SJCRH30 (cell line): ENCODE measurements at regions not wholly inside any gene's neighbourhood (a gene's known extent, or its start where the extent isn't known, plus 50 kb on each side); places are given as distances from the start of the nearest gene placed in this dataset.
"Not testable (repeated sequence)": the region's sequence is repeated elsewhere in the genome, so short reads cannot be mapped to it uniquely, and the experiment has no call there.

ENCODE experiments used
- DNase-seq, 2 experiments: peaks; one replicate each; pipeline ENCODE4 v3.0.0-alpha.2; 2015 to 2020
- H3K27ac ChIP-seq: fragments of 250-450 bp; sonication (Bioruptor Pico); 2 replicates; pipeline ENCODE4 v1.5.1; 2020; ENCODE audit warnings: mild to moderate bottlenecking, moderate library complexity
- H3K27me3 ChIP-seq: fragments of 250-450 bp; sonication (Bioruptor Pico); 2 replicates; pipeline ENCODE4 v1.5.1; 2020; ENCODE audit warnings: mild to moderate bottlenecking, moderate library complexity
- H3K36me3 ChIP-seq: fragments of 250-450 bp; sonication (Bioruptor Pico); 2 replicates; pipeline ENCODE4 v1.5.1; 2020; ENCODE audit warnings: mild to moderate bottlenecking, moderate library complexity
- H3K4me1 ChIP-seq: fragments of 250-450 bp; sonication (Bioruptor Pico); 2 replicates; pipeline ENCODE4 v1.5.1; 2020; ENCODE audit warnings: mild to moderate bottlenecking, moderate library complexity
- H3K4me3 ChIP-seq: fragments of 250-450 bp; sonication (Bioruptor Pico); 2 replicates; pipeline ENCODE4 v1.5.1; 2020; ENCODE audit warnings: mild to moderate bottlenecking, moderate library complexity
- H3K9me3 ChIP-seq: fragments of 250-450 bp; sonication (Bioruptor Pico); replicated peaks from 2 replicates; pipeline ENCODE4 v1.5.1; 2020; ENCODE audit warnings: mild to moderate bottlenecking, moderate library complexity

DNA sequence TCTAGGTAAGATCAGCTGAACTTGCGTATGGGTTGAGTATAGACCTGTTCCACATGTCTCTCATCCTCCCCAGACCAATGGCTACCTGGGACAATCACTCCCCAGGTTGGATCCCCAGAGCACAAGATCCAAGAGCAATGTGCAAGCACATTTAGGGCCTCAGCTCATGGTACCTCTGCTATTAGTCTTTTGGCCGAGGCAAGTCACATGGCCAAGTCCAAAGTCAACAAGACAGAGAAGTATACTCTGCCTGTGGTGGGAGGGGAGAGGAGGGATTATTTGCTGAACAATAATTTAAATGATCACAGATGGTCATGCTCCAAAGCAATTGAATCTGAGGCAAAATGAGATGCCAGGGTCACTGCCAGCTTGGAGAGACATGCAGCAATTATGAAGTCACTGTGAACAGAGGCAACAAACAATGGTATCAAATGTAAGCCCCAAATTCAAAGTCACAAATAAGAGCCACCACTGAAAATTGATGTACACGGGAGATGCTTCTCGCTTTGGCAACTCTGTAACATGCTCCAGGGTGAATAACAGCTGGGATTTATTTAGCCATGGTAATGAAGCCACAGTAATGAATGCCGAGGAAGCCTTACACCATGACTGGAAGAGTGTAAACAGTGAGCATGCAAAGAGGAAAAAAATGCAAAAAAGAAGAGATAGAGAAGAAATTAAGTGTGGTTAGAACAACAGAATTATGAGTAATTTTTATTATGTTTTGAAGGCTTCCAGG, 149.1 kb downstream of the ZNF281 start:
- DNase-seq = no peak
- H3K4me3 ChIP-seq = no peak overlapping the region
- no peaks in the 10 kb centered on the region for H3K4me1 ChIP-seq
- no peak overlapping the region for H3K27ac ChIP-seq
- H3K27me3 ChIP-seq = no peaks in the 10 kb centered on the region
- H3K9me3 ChIP-seq = no peaks in the 10 kb centered on the region
- no peaks in the 10 kb centered on the region for H3K36me3 ChIP-seq

DNA sequence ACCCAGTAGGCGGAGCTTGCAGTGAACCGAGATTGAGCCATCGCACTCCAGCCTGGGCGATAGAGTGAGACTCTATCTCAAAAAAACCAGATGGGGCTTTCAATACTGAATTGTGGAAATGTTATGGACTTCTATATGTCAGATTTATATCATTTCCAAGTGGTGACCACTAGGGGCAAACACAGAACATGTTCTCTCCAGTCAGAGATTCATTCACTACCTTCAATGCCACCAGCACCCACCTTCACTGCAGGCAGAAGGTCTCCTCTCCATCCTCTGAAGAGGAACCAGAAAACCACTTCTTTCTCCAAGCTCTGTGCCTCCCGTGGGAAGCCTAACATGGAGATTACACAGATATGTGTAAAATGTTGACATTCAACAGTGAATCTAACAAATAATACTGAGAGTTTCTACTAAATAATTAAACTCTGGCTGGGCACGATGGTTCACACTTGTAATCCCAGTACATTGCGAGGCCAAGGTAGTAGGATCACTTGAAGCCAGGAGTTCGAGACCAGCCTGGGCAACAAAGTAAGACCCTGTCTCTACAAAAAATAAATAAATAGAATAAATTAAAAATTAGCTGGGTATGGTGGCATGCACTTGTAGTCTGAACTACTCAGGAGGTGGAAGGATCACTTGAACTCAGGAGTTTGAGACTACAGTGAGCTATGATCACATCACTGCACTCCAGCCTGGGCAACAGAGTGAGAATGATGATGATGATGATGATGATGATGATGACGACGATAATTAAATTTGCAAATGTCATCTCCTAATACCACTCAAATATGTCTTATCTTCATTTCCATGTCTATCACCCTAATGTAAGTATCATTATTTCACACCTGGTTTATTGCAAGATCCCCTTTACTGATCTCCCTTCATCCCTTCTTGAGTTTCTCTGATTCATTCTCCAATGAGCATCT, 151.1 kb downstream of the ZNF281 start:
- no peaks in the 10 kb centered on the region for H3K9me3 ChIP-seq
- H3K4me1 ChIP-seq = no peaks in the 10 kb centered on the region
- H3K27me3 ChIP-seq = no peaks in the 10 kb centered on the region
- no peak overlapping the region for H3K4me3 ChIP-seq
- H3K27ac ChIP-seq = no peak overlapping the region
- no peaks in the 10 kb centered on the region for H3K36me3 ChIP-seq
- peak in 1 of 2 experiments; percentile 15 for DNase-seq

DNA sequence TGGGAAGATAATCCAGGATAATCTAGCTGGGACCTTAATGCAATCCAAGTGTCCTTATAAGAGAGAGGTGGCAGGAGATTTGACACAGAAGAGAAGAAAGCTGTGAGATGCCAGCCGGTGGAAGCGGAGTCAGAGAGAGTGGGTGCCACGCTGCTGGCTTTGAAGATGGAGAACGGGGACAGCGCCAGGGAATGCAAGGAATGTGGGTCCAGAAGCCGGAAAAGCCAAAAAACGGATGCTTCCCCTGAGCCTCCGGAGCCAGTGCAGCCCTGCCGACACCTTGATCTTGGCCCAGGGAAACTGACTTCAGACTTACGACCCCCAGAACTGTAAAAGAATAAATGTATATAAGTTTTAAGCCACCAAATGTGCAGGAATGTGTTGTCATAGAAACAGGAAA, 152.6 kb downstream of the ZNF281 start:
- Histone ChIP-seq H3K4me1 (no peaks in the 10 kb centered on the region), H3K36me3 (no peaks in the 10 kb centered on the region), H3K9me3 (no peaks in the 10 kb centered on the region), H3K4me3 (no peak overlapping the region), H3K27ac (no peak overlapping the region), H3K27me3 (no peaks in the 10 kb centered on the region)
- DNase-seq = no peak

DNA sequence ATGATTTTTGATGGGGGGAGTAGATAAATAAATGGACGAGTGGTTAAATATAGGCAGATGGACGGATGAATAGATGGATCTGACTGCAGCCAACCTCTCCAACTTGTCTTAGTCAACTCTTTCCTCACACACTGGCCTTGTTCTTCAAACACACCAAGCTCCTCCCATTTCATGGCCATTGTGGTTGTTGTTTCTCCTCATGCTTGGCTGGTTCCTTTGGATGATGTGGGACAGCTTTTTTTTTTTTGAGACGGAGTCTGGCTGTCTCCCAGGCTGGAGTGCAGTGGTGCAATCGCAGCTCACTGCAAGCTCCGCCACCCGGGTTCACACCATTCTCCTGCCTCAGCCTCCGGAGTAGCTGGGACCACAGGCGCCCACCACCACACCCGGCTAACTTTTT, 155.2 kb downstream of the ZNF281 start:
- not testable (repeated sequence) for H3K4me1 ChIP-seq, DNase-seq, H3K36me3 ChIP-seq, H3K27ac ChIP-seq, H3K4me3 ChIP-seq, H3K27me3 ChIP-seq, H3K9me3 ChIP-seq

DNA sequence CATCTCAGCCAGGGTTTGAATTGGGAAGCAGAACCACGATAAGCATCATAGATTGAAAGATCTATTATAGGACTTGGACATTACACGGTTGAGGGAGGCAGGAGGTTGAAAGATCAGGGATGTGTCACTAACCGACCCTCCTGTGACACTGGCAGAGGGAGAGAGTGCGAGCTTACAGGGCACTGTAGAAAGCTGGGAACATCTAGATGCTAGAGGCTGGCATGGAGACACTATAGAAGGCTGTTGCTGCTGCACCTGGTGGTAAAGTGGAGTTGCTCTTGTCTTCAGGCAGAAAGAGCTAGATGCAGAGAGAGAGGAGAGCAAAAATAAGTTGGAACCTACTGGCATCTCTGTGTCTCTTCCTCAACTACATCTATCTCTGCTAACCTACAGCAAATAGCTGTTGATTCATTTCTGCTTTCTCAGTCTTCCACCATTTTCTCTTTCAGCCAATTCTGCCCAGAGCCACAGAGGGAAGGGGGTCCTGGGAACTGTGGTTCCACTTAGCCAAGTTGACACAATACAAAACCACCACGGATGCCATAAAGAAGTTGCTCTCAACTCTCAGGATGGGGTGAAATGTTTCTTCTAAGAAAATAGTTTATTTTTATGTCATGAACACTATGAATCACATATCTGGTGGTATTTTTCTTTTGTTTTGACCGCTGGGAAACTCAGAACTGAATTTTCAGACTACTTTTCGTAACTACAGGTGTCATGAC, 155.9 kb downstream of the ZNF281 start:
- H3K4me1 ChIP-seq = no peaks in the 10 kb centered on the region
- no peaks in the 10 kb centered on the region for H3K9me3 ChIP-seq
- DNase-seq = no peak
- H3K4me3 ChIP-seq = no peak overlapping the region
- no peaks in the 10 kb centered on the region for H3K27me3 ChIP-seq
- no peaks in the 10 kb centered on the region for H3K36me3 ChIP-seq
- no peak overlapping the region for H3K27ac ChIP-seq

DNA sequence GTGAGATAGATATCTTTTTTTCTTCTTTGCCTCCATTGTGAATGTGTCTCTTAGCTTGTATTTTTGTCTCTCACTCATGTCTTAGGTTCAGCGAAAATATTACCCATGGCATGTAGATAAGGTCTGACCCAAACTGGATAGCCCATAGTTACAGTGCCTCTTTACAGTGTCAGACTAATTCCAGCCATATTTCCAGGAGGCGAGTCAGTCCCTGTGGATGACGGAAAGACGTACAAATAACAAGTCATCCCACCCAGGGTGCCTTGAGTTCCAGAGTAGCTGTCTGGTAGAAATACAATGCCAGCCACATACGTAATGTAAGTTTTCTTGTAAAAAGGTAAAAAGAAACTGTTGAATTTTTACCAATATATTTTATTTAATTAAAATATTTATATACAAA, 157.3 kb downstream of the ZNF281 start:
- H3K27ac ChIP-seq = no peak overlapping the region
- DNase-seq = no peak

DNA sequence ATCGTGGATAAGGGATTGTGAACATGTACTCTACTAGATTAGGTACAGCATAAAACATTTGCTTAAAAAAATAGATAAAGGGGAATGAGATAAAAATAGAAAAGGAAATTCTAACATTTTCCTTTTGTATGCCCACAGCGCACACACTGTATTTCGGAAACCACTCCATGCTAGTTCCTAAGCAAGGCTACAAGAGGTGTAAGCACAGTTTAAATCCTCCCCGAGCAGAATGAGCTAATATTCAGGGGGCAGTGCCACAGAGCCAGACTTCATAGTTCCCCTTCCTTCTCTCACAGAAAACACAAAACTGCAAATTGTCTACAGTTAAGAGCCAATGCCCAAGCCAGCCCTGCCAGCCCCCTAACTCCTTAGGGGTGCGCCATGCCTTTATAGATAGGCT, 159.4 kb downstream of the ZNF281 start:
- Histone ChIP-seq H3K9me3 (no peaks in the 10 kb centered on the region), H3K4me1 (no peaks in the 10 kb centered on the region), H3K4me3 (no peak overlapping the region), H3K27me3 (no peaks in the 10 kb centered on the region), H3K27ac (no peak overlapping the region), H3K36me3 (no peaks in the 10 kb centered on the region)
- DNase-seq = no peak

More for the DNA sequence above, 157.3 kb downstream of the ZNF281 start:
- Histone ChIP-seq H3K4me1 (no peaks in the 10 kb centered on the region), H3K36me3 (no peaks in the 10 kb centered on the region), H3K27me3 (no peaks in the 10 kb centered on the region), H3K4me3 (no peak overlapping the region), H3K9me3 (no peaks in the 10 kb centered on the region)

DNA sequence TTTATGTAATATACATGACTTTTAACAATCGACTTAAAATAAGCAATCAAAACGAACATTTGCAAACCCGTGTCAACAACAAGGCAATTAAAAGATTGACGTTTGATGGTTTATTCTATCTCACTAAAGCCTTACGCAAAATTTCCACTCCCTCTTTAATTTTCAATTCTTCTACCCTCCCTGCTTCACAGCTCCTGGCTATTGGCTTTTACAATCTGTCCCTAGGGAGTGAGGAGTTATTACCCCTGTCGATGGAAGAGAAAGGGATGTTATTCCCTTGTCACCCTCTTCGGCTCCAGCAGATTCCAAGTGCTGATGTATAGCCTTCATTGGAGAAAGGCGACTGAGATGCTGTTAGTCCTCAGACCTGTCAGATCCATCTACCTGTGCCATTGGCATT, 161.3 kb downstream of the ZNF281 start:
- Histone ChIP-seq H3K4me3 (no peak overlapping the region), H3K4me1 (no peaks in the 10 kb centered on the region), H3K27me3 (no peaks in the 10 kb centered on the region), H3K9me3 (no peaks in the 10 kb centered on the region), H3K36me3 (no peaks in the 10 kb centered on the region), H3K27ac (no peak overlapping the region)
- DNase-seq = no peak

DNA sequence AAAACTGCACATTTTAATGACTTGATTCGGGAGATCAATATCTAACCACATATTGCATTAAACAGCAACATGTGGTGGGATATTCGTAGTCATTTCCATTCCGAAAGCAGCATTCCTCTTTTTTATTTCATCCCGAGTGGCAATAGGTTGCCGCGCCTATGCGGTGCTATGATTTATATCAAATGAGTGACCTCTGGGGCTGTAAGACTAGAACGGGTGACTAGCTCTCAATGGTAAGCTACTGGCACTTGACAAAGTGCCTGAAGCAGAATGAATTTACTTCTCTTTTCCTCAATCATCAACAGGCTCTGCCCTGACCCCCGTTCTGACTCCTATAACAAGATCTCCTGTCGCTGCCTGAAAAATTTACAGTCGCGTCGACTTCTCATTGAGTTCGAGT, 162.3 kb downstream of the ZNF281 start:
- H3K27me3 ChIP-seq = no peaks in the 10 kb centered on the region
- DNase-seq = no peak
- no peaks in the 10 kb centered on the region for H3K36me3 ChIP-seq
- H3K4me1 ChIP-seq = no peaks in the 10 kb centered on the region
- no peaks in the 10 kb centered on the region for H3K9me3 ChIP-seq
- H3K4me3 ChIP-seq = no peak overlapping the region
- no peak overlapping the region for H3K27ac ChIP-seq

DNA sequence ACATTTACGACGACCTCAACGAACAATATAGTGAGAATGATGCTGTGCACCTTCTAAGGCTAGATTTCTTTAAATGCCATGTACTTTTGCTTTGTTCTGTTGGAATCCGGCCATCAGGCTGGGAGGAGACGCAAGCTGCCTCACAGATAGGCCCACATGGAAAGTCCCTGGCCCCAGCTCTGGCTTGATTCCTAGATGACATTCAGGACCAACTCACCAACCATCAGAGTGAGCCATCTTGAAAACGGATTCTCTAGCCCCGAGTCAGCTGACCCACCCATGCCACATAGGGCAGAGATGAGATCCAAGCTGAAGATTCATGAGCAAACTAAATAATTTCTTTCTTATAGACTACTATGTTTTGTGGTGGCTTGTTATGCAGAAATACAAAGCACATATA, 164.4 kb downstream of the ZNF281 start:
- no peak for DNase-seq
- H3K27me3 ChIP-seq = no peaks in the 10 kb centered on the region
- H3K4me3 ChIP-seq = no peak overlapping the region
- no peaks in the 10 kb centered on the region for H3K36me3 ChIP-seq
- no peak overlapping the region for H3K27ac ChIP-seq
- H3K9me3 ChIP-seq = no peaks in the 10 kb centered on the region
- no peaks in the 10 kb centered on the region for H3K4me1 ChIP-seq

DNA sequence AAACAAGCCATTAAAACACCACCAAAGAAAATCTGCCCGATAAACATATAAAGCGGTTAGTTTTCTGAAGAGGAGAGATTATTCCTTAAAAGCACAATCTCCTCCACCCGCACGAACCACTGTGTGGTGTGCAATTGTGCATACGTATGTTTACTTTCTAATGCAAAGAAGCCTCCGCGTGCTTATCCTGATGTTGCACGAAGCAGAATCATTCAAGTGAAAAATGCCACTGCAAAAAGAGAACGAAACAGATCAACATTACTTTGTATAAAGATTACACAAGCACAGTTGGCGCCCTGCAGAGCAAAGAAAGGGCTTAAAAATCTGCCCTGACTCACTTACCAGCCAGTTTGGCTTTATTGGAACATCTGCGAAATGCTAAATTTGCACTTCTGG, 166.8 kb downstream of the ZNF281 start:
- H3K4me1 ChIP-seq = no peaks in the 10 kb centered on the region
- no peak overlapping the region for H3K27ac ChIP-seq
- H3K36me3 ChIP-seq = no peaks in the 10 kb centered on the region
- no peaks in the 10 kb centered on the region for H3K9me3 ChIP-seq
- no peak overlapping the region for H3K4me3 ChIP-seq
- H3K27me3 ChIP-seq = no peaks in the 10 kb centered on the region
- no peak for DNase-seq

DNA sequence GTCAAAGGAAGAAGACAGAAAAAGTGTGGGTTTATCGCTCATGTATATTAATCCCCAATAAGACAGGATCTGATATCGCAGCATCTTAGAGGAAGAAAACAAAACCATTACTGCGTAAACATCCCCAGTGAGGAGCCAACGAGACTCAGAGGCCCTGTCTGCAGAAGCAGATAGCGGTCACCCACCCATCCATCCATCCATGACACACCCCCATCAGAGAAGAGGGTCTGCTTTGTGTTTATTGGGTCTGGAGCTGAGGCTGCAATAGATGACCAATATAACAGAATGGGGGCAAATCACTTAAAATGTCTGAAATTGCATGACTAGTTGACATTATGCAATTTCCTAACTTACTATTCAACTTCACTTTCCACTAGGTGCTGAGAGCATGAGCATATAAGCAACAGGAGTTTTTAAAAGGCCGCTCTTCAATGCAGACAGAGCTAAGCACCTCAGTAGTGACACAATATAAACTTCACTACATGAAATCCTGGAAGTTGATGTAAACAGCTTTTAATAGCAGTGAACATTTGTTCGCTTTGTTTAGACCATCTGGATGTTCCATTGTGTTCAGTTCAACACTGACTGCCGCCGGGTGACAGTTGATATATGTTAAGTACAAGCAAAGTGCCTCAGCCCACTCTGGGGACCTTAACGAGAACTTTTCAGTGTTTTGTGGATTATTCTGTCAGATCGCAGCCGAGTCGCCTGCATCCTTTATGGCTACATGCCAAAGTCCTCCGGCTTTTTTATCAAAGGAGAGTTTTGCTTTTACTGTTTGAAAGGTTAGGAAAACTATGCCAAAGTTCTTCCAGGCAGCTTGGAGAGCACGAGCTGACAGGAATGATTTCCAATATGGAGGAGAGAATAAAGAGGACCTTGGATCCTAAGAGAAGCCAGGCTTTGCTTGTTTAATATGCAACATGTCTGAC, 167.5 kb downstream of the ZNF281 start:
- Histone ChIP-seq H3K9me3 (no peaks in the 10 kb centered on the region), H3K36me3 (no peaks in the 10 kb centered on the region), H3K4me3 (no peak overlapping the region), H3K4me1 (no peaks in the 10 kb centered on the region), H3K27ac (no peak overlapping the region), H3K27me3 (no peaks in the 10 kb centered on the region)
- no peak for DNase-seq

DNA sequence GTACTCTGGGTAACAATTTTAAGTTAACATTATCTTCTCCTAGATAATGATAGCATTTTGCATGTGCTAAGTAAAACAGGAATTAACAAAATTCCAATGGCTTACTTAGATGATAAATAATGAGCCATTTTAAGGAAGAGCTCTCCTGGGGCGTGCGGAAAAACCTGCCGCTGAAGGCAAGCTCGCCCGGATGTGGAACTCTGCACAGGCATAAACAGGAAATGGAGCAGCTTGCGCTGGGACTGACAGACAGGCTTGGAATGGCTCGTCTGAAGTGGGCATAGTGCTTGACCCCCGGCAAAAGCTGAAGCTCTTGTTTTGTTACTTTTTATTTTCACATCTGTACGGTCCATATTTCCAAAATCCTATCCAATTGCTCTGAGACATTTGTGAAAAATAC, 169.2 kb downstream of the ZNF281 start:
- no peak for DNase-seq
- H3K27ac ChIP-seq = no peak overlapping the region
- no peaks in the 10 kb centered on the region for H3K4me1 ChIP-seq
- no peaks in the 10 kb centered on the region for H3K27me3 ChIP-seq
- no peak overlapping the region for H3K4me3 ChIP-seq
- H3K9me3 ChIP-seq = no peaks in the 10 kb centered on the region
- no peaks in the 10 kb centered on the region for H3K36me3 ChIP-seq

DNA sequence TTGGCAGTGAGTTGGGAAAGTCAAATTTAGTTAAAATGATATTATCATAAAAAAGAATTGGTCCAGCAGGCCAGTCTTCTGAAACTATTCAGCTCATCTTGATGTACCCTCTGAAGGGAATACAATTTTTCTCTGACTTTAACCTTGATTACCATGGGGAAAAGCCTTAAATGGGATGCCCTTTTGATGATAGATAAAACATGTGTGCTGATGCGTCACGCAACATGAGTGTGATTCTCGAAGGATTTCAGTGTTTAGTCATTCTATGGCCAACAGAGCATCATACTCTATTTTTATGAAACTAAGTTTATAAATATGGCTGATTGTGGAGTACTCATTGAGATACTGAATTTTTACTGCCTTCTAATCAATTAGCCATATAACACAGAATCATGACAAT, 171.5 kb downstream of the ZNF281 start:
- no peaks in the 10 kb centered on the region for H3K27me3 ChIP-seq
- H3K27ac ChIP-seq = no peak overlapping the region
- no peak for DNase-seq
- no peaks in the 10 kb centered on the region for H3K9me3 ChIP-seq
- no peaks in the 10 kb centered on the region for H3K36me3 ChIP-seq
- no peaks in the 10 kb centered on the region for H3K4me1 ChIP-seq
- no peak overlapping the region for H3K4me3 ChIP-seq
